GM21529 (cell line): ENCODE measurements at regions not wholly inside any gene's neighbourhood (a gene's known extent, or its start where the extent isn't known, plus 50 kb on each side); places are given as distances from the start of the nearest gene placed in this dataset.

Experiments used
- ATAC-seq: cut with Tn5 transposase; IDR thresholded peaks from one replicate; pipeline ENCODE4 v1.9.1; 2021; ENCODE audit not compliant: unreplicated experiment

GRCh38 chr15:70314688-70315087, 217.0 kb upstream of the TLE3 start:
- ATAC-seq: no peak

- no peak for ATAC-seq
These were observed 216.3 kb upstream of the TLE3 start for GRCh38 chr15:70314018-70314354.

GRCh38 chr15:70313099-70314017, 215.6 kb upstream of the TLE3 start:
- ATAC-seq: no peak

- ATAC-seq: no peak
These were observed 214.1 kb upstream of the TLE3 start for GRCh38 chr15:70311821-70312220.

- ATAC-seq: no peak
These were observed 212.0 kb upstream of the TLE3 start for GRCh38 chr15:70309716-70310115.

- ATAC-seq: no peak
These were observed 211.2 kb upstream of the TLE3 start for GRCh38 chr15:70308735-70309434.

GRCh38 chr15:70308011-70308734, 210.5 kb upstream of the TLE3 start:
- ATAC-seq: peak; percentile 83

GRCh38 chr15:70306582-70306981, 208.9 kb upstream of the TLE3 start:
- ATAC-seq: no peak

GRCh38 chr15:70306081-70306480, 208.4 kb upstream of the TLE3 start:
- no peak for ATAC-seq

GRCh38 chr15:70303981-70304380, 206.3 kb upstream of the TLE3 start:
- no peak for ATAC-seq

GRCh38 chr15:70302360-70302759, 204.6 kb upstream of the TLE3 start:
- no peak for ATAC-seq

GRCh38 chr15:70301396-70301795, 203.7 kb upstream of the TLE3 start:
- ATAC-seq: no peak

- ATAC-seq: peak; percentile 99
These were observed 202.5 kb upstream of the TLE3 start for GRCh38 chr15:70299931-70300869.

- ATAC-seq: no peak
These were observed 199.8 kb upstream of the TLE3 start for GRCh38 chr15:70297465-70298058.

GRCh38 chr15:70294731-70295305, 197.1 kb upstream of the TLE3 start:
- no peak for ATAC-seq

GRCh38 chr15:70293591-70294470, 196.1 kb upstream of the TLE3 start:
- no peak for ATAC-seq

GRCh38 chr15:70293138-70293537, 195.4 kb upstream of the TLE3 start:
- ATAC-seq: no peak

- no peak for ATAC-seq
These were observed 194.5 kb upstream of the TLE3 start for GRCh38 chr15:70292076-70292760.
